ENCODE measurements at regions not wholly inside any gene's neighbourhood (a gene's known extent, or its start where the extent isn't known, plus 50 kb on each side); places are given as distances from the start of the nearest gene placed in this dataset.
"Not testable (repeated sequence)": the region's sequence is repeated elsewhere in the genome, so short reads cannot be mapped to it uniquely, and the experiment has no call there.

DNA sequence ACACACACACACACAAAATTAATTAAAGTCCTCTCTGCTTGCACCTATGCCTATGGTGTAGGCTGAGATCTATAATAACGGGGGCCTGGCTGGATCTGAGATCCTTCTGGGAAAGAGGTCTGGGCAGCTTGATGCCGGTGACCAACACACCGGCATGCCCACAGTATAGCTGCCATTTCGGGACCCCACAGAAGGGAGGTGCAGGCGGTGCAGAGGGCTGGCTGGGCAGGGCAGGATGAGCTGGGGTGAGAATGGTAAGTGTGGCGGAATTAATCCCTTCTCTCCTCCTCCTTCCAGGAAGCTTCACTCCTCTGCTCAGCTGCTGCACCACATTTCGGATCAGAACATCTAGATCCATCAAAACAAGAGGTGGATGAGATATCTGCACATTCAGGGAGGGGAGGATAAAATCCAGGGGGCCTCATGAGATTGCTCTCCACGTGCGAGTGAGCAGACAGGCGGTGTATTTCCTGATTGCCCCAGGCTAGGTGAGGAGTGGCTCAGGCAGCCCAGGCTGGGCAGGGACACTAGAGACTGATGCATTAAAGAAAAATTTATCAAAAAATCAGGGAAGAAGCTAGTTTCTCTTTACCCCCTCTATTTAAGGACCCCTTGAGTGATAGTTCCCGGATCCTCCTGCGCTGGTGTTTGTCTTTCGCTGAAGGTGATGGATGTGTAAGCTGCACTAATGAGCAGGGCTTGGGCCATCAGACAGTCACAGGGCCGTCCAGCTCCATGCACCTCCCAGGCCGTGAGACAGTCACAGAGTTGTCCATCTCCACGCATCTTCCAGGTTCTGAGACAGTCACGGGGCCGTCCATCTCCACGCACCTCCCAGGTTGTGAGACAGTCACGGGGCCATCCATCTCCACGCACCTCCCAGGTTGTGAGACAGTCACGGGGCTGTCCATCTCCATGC is 449.9 kb downstream of the PTPRU start:
- DNase-seq (ENCODE audit: low read depth), result peak; percentile 49
- H3K4me3 ChIP-seq (ENCODE audit: low read length), result no peak overlapping the region
- TF ChIP-seq, protein P1, sequence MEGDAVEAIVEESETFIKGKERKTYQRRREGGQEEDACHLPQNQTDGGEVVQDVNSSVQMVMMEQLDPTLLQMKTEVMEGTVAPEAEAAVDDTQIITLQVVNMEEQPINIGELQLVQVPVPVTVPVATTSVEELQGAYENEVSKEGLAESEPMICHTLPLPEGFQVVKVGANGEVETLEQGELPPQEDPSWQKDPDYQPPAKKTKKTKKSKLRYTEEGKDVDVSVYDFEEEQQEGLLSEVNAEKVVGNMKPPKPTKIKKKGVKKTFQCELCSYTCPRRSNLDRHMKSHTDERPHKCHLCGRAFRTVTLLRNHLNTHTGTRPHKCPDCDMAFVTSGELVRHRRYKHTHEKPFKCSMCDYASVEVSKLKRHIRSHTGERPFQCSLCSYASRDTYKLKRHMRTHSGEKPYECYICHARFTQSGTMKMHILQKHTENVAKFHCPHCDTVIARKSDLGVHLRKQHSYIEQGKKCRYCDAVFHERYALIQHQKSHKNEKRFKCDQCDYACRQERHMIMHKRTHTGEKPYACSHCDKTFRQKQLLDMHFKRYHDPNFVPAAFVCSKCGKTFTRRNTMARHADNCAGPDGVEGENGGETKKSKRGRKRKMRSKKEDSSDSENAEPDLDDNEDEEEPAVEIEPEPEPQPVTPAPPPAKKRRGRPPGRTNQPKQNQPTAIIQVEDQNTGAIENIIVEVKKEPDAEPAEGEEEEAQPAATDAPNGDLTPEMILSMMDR (IDR thresholded peaks at IDR 0.05; ENCODE audit: insufficient read depth, low read depth, low read length, missing control alignments), result no peak

DNA sequence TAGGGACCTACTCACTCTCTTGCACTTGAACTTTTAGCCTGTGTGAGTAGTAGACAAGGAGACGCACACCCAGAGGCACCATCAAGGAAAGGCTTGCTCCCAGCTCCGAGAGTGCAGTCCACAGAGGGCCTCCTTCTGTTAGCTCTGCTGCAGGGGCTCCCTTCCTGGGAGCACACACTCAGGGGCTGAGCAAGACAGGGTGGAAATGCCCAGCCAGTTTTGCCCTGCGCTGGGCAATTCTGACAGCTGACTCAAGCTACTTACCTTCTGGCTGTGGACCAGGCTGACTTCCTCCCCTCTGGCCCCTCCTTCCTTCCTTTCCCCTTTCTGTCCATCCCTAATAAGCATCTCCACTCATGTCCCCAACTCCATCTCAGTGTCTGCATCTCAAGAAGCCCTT is 449.1 kb downstream of the PTPRU start:
- no peak overlapping the region for H3K4me3 ChIP-seq (ENCODE audit: low read length)
- no peak for DNase-seq (ENCODE audit: low read depth)
- TF ChIP-seq, protein P1 (IDR thresholded peaks at IDR 0.05; ENCODE audit: insufficient read depth, low read depth, low read length, missing control alignments), result no peak

DNA sequence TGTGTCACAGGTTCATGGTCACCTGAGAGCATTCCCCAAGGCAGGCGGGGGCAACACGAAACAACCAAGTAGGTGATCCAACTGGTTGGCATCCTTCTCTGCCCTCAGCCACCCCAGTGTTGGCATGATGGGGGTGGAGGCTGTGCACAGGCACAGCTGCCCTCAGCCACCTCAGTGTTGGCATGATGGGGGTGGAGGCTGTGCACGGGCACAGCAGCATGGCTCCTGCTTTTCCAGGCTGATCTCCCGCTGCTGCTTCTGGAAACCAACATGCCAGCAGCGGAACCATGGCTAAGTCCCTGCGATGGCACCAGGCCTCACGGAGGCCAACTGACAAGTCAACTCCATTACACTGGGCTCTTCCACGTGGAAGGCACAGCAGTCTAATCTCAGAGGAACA is 447.8 kb downstream of the PTPRU start:
- no peak overlapping the region for H3K4me3 ChIP-seq (ENCODE audit: low read length)
- no peak for DNase-seq (ENCODE audit: low read depth)
- TF ChIP-seq, protein P1 (IDR thresholded peaks at IDR 0.05; ENCODE audit: insufficient read depth, low read depth, low read length, missing control alignments), result no peak

DNA sequence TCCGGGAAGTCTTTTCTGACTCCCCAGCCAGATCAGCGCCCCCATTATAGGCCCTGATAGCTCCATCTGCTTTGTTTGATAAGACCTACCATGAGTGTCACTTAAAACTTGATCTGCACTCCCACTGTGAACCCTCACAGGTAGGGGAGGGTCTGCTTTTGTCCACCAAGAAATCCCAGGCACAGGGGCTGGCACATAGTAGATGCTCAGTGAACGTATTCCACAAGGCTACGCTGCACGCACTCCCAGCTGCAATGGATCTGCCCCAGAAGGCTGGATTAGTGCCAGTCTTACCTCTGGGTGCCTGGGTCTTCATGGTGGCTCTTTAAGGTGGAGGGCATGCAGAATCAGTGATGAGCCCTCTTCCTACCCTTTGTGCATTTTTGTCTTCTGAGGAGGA is 447.1 kb downstream of the PTPRU start:
- TF ChIP-seq, protein P1 (IDR thresholded peaks at IDR 0.05; ENCODE audit: insufficient read depth, low read depth, low read length, missing control alignments), result no peak
- no peak overlapping the region for H3K4me3 ChIP-seq (ENCODE audit: low read length)
- no peak for DNase-seq (ENCODE audit: low read depth)

DNA sequence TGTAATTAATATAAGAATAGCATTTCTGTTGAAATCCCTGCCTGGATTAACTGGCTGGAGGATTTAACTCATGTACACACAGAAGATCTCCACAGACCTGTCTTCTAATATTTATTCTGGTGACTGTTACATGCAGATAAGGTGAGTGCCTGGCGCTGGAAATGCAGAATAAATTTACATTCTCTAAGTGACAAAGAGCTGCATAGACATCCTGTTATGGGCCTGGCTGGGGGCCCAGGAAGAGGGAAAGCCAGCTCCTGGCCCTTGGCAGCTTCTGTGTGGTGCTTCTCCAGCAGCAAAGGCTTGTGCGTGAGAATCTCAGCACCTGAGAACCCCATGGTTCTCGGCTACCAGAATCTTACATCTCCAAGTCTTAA is 446.6 kb downstream of the PTPRU start:
- no peak for DNase-seq (ENCODE audit: low read depth)
- H3K4me3 ChIP-seq (ENCODE audit: low read length), result no peak overlapping the region
- TF ChIP-seq, protein P1 (IDR thresholded peaks at IDR 0.05; ENCODE audit: insufficient read depth, low read depth, low read length, missing control alignments), result no peak

DNA sequence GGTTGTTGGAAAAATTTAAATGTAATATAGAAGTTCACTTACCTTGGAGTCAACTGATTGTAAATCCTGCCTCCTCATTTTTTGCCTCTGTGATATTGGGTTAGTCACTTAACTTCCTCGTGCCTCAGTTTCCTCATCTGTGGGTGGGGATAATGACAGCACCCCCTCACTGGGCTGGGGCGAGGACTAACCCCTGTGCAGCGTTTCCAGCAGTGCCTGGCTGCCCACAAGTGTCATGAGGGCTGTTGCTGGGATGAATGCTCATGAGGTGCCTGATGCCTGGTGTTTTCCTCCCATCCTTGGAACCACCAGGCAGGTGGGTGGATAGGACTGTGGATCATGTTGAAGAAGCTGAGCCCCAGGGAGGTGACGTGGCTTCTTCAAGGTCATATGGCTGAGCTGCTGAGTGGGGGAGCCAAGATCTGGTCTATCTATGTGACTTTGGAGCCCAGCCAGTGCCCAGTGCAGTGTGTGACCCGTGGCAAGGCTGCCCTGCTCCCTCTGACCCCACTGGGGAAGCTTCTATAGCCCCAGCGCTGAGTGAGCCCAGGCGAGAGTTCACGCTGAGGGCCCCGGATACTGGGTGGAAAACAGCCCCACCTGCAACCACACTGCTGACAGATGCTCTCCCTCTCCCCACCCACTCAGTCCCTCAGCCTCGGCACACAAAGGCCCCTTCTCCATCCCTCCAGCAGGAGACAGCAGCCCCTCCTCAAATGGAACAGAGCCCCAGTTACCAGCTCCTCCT is 446.0 kb downstream of the PTPRU start:
- no peak overlapping the region for H3K4me3 ChIP-seq (ENCODE audit: low read length)
- no peak for DNase-seq (ENCODE audit: low read depth)
- TF ChIP-seq, protein P1 (IDR thresholded peaks at IDR 0.05; ENCODE audit: insufficient read depth, low read depth, low read length, missing control alignments), result no peak

DNA sequence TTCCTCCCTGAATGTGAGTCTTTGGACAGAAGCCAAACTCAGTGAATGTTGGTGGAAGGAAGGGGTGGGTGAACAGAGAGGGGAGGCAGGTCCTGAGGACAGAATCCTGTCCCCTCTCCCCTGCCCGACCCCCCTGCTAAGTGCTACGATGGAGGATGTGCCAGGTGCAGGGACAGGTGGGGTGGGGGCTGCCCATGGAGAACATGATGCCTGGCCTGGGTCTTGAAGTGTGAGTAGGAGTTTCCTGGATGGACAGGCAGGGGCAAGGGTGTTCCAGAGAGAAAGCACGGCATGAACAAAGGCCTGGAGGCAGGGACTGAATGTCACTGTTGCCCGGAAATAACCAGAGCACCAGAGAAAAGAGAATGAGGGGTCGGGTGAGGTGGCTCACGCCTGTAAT is 445.1 kb downstream of the PTPRU start:
- not testable (repeated sequence) for H3K4me3 ChIP-seq (ENCODE audit: low read length); DNase-seq (ENCODE audit: low read depth)

Data from epithelial cell of esophagus (primary cell).